Fibroblast of lung (primary cell): ENCODE measurements at regions not wholly inside any gene's neighbourhood (a gene's known extent, or its start where the extent isn't known, plus 50 kb on each side); places are given as distances from the start of the nearest gene placed in this dataset.

Experiments
- DNase-seq, 2 donors: peaks; one replicate each; pipeline versions ENCODE4 v3.0.0 to v3.0.0-alpha.2; 2010; ENCODE audit warnings: low read depth in 2 of 2
- H2AFZ ChIP-seq: 2 replicates; pipeline ENCODE4 v1.5.1; 2012; ENCODE audit warnings: low read length, control low read depth, inconsistent platforms
- H3K27ac ChIP-seq: 2 replicates; pipeline ENCODE4 v1.5.1; 2011; ENCODE audit warnings: low read length, control low read depth; ENCODE audit not compliant: insufficient read depth
- H3K27me3 ChIP-seq: 2 replicates; pipeline ENCODE4 v1.5.1; 2011; ENCODE audit warnings: mild to moderate bottlenecking, low read length; ENCODE audit not compliant: control insufficient read depth, insufficient read depth
- H3K36me3 ChIP-seq: 2 replicates; pipeline ENCODE4 v1.5.1; 2011; ENCODE audit warnings: low read length; ENCODE audit not compliant: control insufficient read depth, insufficient read depth
- H3K4me1 ChIP-seq: 2 replicates; pipeline ENCODE4 v1.5.1; 2011; ENCODE audit warnings: low read length; ENCODE audit not compliant: control insufficient read depth, insufficient read depth; ENCODE audit errors: extremely low read depth
- H3K4me2 ChIP-seq: 2 replicates; pipeline ENCODE4 v1.5.1; 2011; ENCODE audit warnings: low read length, control low read depth; ENCODE audit not compliant: insufficient read depth; ENCODE audit errors: extremely low read depth
- H3K4me3 ChIP-seq, 4 experiments: fragments of 200-600 bp in 1 of 4; sonication (generic) in 1 of 4; replicated peaks in 1 of 4; 2 replicates each; pipeline ENCODE4 v1.5.1; 2011 to 2016; ENCODE audit warnings: low read length in 4 of 4, low read depth in 3 of 4, mild to moderate bottlenecking in 3 of 4, control low read depth in 2 of 4, inconsistent platforms in 1 of 4, mixed read lengths in 1 of 4; ENCODE audit not compliant: insufficient read depth in 1 of 4; ENCODE audit errors: control extremely low read depth in 1 of 4
- H3K79me2 ChIP-seq: 2 replicates; pipeline ENCODE4 v1.5.1; 2012; ENCODE audit warnings: mild to moderate bottlenecking, low read length, inconsistent platforms; ENCODE audit not compliant: control insufficient read depth, insufficient read depth
- H3K9ac ChIP-seq: 2 replicates; pipeline ENCODE4 v1.5.1; 2011; ENCODE audit warnings: mild to moderate bottlenecking, low read length, control low read depth; ENCODE audit not compliant: insufficient read depth
- H3K9me3 ChIP-seq: 2 replicates; pipeline ENCODE4 v1.5.1; 2012; ENCODE audit warnings: low read depth, low read length; ENCODE audit not compliant: control insufficient read depth, insufficient read depth
- H4K20me1 ChIP-seq: 2 replicates; pipeline ENCODE4 v1.5.1; 2011; ENCODE audit warnings: low read length; ENCODE audit not compliant: control insufficient read depth, insufficient read depth; ENCODE audit errors: extremely low read depth
- CTCF ChIP-seq, 2 donors: IDR thresholded peaks in 1 of 2; conservative IDR thresholded peaks in 1 of 2; 1 replicate in 1 of 2; 2 replicates in 1 of 2; pipeline ENCODE4 v1.5.1; 2011 to 2012; ENCODE audit warnings: low read length in 2 of 2, control low read depth in 1 of 2, inconsistent platforms in 1 of 2, low read depth in 1 of 2, mild to moderate bottlenecking in 1 of 2
- EZH2 ChIP-seq: IDR thresholded peaks from 2 replicates; pipeline ENCODE4 v1.5.1; 2012; ENCODE audit warnings: low read length, control low read depth, mild to moderate bottlenecking; ENCODE audit errors: missing control alignments

GRCh38 chr1:166237675-166238074 is 70.9 kb upstream of the FAM78B start:
- TF ChIP-seq EZH2 (no peak), CTCF (conservative IDR thresholded peaks at IDR 0.05 in 1 of 2, IDR thresholded peaks at IDR 0.05 in 1 of 2; ENCODE audit: low read depth in 1 of 2, low read length in 2 of 2) (no peak)

GRCh38 chr1:166253076-166253779 is 86.4 kb upstream of the FAM78B start:
- no peak overlapping the region for H2AFZ ChIP-seq
- H3K9me3 ChIP-seq = no peaks in the 10 kb centered on the region
- DNase-seq = peak in 1 of 2 donors; percentile 11
- no peak for TF ChIP-seq EZH2
- no peak for TF ChIP-seq CTCF (conservative IDR thresholded peaks at IDR 0.05 in 1 of 2, IDR thresholded peaks at IDR 0.05 in 1 of 2; ENCODE audit: low read depth in 1 of 2, low read length in 2 of 2)
- no peak overlapping the region for H3K27ac ChIP-seq
- no peak overlapping the region for H3K9ac ChIP-seq
- no peaks in the 10 kb centered on the region for H3K4me1 ChIP-seq
- no peak overlapping the region for H3K4me2 ChIP-seq
- no peaks in the 10 kb centered on the region for H4K20me1 ChIP-seq
- no peaks in the 10 kb centered on the region for H3K36me3 ChIP-seq
- no peaks in the 10 kb centered on the region for H3K79me2 ChIP-seq
- no peaks in the 10 kb centered on the region for H3K27me3 ChIP-seq
- no peak overlapping the region for H3K4me3 ChIP-seq

More at GRCh38 chr1:166237675-166238074, 70.9 kb upstream of the FAM78B start:
- H3K9me3 ChIP-seq = no peaks in the 10 kb centered on the region
- no peaks in the 10 kb centered on the region for H3K79me2 ChIP-seq
- H2AFZ ChIP-seq = no peak overlapping the region
- H3K4me3 ChIP-seq = no peak overlapping the region
- H3K36me3 ChIP-seq = no peaks in the 10 kb centered on the region
- DNase-seq = no peak
- no peaks in the 10 kb centered on the region for H3K4me1 ChIP-seq
- H3K27ac ChIP-seq = no peak overlapping the region
- H3K27me3 ChIP-seq = no peaks in the 10 kb centered on the region
- no peak overlapping the region for H3K4me2 ChIP-seq
- H4K20me1 ChIP-seq = no peaks in the 10 kb centered on the region
- no peak overlapping the region for H3K9ac ChIP-seq

- Histone ChIP-seq H3K27me3 (no peaks in the 10 kb centered on the region), H3K79me2 (no peaks in the 10 kb centered on the region), H3K4me1 (no peaks in the 10 kb centered on the region), H2AFZ (no peak overlapping the region), H4K20me1 (no peaks in the 10 kb centered on the region), H3K36me3 (no peaks in the 10 kb centered on the region), H3K4me3 (no peak overlapping the region), H3K4me2 (no peak overlapping the region), H3K9me3 (no peaks in the 10 kb centered on the region), H3K27ac (no peak overlapping the region), H3K9ac (no peak overlapping the region)
- no peak for DNase-seq
- no peak for TF ChIP-seq CTCF (conservative IDR thresholded peaks at IDR 0.05 in 1 of 2, IDR thresholded peaks at IDR 0.05 in 1 of 2; ENCODE audit: low read depth in 1 of 2, low read length in 2 of 2)
- no peak for TF ChIP-seq EZH2
Observed at GRCh38 chr1:166258017-166258416, 91.2 kb upstream of the FAM78B start.
